HepG2 (cell line): ENCODE measurements at regions not wholly inside any gene's neighbourhood (a gene's known extent, or its start where the extent isn't known, plus 50 kb on each side); places are given as distances from the start of the nearest gene placed in this dataset.

ENCODE experiments used
- HNF4G ChIP-seq, 2 experiments: sonication (generic) in 1 of 2; formaldehyde crosslinking in 1 of 2; IDR thresholded peaks; 2 replicates each; pipeline versions ENCODE4 v1.4.0 to v1.6.1; 2011 to 2020; ENCODE audit warnings: borderline replicate concordance in 2 of 2, low read depth in 2 of 2, mild to moderate bottlenecking in 2 of 2, low read length in 1 of 2, missing genetic modification reagents in 1 of 2, moderate library complexity in 1 of 2
- NCOA5 ChIP-seq: sonication (generic); formaldehyde crosslinking; IDR thresholded peaks from 2 replicates; pipeline ENCODE4 v1.4.0; 2020; ENCODE audit warnings: missing genetic modification reagents
- NR3C1 ChIP-seq: sonication (generic); formaldehyde crosslinking; IDR thresholded peaks from 2 replicates; pipeline ENCODE4 v1.4.0; 2020; ENCODE audit warnings: missing genetic modification reagents
- POLR2A ChIP-seq, 2 experiments: IDR thresholded peaks; 2 replicates each; pipeline ENCODE4 v1.6.1; 2011; ENCODE audit warnings: low read depth in 2 of 2, low read length in 2 of 2, mild to moderate bottlenecking in 1 of 2, moderate library complexity in 1 of 2; ENCODE audit not compliant: insufficient read depth in 1 of 2
- ZBTB43 ChIP-seq: sonication (generic); formaldehyde crosslinking; conservative IDR thresholded peaks from 2 replicates; pipeline ENCODE4 v1.4.0; 2020; ENCODE audit warnings: missing genetic modification reagents
- ZNF609 ChIP-seq: sonication (generic); formaldehyde crosslinking; IDR thresholded peaks from 2 replicates; pipeline ENCODE4 v1.4.0; 2020; ENCODE audit warnings: mild to moderate bottlenecking, missing genetic modification reagents, borderline replicate concordance
- ZNF614 ChIP-seq: IDR thresholded peaks from 2 replicates; pipeline ENCODE4 v1.6.1; 2018; ENCODE audit warnings: missing biosample characterization, missing genetic modification reagents, inconsistent platforms, borderline replicate concordance
- TF ChIP-seq, protein P1 (sequence below): sonication (generic); formaldehyde crosslinking; IDR thresholded peaks from 2 replicates; pipeline ENCODE4 v1.4.0; 2020; ENCODE audit warnings: mild to moderate bottlenecking, missing genetic modification reagents
- TF ChIP-seq, protein P2 (sequence below): sonication (generic); formaldehyde crosslinking; IDR thresholded peaks from 2 replicates; pipeline ENCODE4 v1.4.0; 2020; ENCODE audit warnings: missing genetic modification reagents, mild to moderate bottlenecking, borderline replicate concordance
- TF ChIP-seq, protein P3 (sequence below), 2 experiments: fragments of 450-650 bp in 1 of 2; sonication (generic) in 1 of 2; formaldehyde crosslinking; IDR thresholded peaks; 2 replicates each; pipeline versions ENCODE4 v1.5.0 to v1.8.0; 2020 to 2022; ENCODE audit warnings: mild to moderate bottlenecking in 1 of 2, missing genetic modification reagents in 1 of 2

GRCh38 chr3:187616307-187616972 is 53.8 kb downstream of the SST start:
- TF ChIP-seq, protein P1, sequence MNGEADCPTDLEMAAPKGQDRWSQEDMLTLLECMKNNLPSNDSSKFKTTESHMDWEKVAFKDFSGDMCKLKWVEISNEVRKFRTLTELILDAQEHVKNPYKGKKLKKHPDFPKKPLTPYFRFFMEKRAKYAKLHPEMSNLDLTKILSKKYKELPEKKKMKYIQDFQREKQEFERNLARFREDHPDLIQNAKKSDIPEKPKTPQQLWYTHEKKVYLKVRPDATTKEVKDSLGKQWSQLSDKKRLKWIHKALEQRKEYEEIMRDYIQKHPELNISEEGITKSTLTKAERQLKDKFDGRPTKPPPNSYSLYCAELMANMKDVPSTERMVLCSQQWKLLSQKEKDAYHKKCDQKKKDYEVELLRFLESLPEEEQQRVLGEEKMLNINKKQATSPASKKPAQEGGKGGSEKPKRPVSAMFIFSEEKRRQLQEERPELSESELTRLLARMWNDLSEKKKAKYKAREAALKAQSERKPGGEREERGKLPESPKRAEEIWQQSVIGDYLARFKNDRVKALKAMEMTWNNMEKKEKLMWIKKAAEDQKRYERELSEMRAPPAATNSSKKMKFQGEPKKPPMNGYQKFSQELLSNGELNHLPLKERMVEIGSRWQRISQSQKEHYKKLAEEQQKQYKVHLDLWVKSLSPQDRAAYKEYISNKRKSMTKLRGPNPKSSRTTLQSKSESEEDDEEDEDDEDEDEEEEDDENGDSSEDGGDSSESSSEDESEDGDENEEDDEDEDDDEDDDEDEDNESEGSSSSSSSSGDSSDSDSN (CRISPR knock-in tag), result no peak
- no peak for TF ChIP-seq NR3C1 (CRISPR knock-in tag)
- TF ChIP-seq HNF4G (IDR thresholded peaks at IDR 0.05; ENCODE audit: borderline replicate concordance, low read depth, low read length), result no peak
- TF ChIP-seq HNF4G (CRISPR knock-in tag; IDR thresholded peaks at IDR 0.05; ENCODE audit: borderline replicate concordance, low read depth), result no peak
- no peak for TF ChIP-seq ZNF609 (CRISPR knock-in tag)
- no peak for TF ChIP-seq ZBTB43 (CRISPR knock-in tag)
- no peak for TF ChIP-seq POLR2A (IDR thresholded peaks at IDR 0.05; ENCODE audit: insufficient read depth in 1 of 2, low read depth in 2 of 2, low read length in 2 of 2)
- TF ChIP-seq, protein P2, sequence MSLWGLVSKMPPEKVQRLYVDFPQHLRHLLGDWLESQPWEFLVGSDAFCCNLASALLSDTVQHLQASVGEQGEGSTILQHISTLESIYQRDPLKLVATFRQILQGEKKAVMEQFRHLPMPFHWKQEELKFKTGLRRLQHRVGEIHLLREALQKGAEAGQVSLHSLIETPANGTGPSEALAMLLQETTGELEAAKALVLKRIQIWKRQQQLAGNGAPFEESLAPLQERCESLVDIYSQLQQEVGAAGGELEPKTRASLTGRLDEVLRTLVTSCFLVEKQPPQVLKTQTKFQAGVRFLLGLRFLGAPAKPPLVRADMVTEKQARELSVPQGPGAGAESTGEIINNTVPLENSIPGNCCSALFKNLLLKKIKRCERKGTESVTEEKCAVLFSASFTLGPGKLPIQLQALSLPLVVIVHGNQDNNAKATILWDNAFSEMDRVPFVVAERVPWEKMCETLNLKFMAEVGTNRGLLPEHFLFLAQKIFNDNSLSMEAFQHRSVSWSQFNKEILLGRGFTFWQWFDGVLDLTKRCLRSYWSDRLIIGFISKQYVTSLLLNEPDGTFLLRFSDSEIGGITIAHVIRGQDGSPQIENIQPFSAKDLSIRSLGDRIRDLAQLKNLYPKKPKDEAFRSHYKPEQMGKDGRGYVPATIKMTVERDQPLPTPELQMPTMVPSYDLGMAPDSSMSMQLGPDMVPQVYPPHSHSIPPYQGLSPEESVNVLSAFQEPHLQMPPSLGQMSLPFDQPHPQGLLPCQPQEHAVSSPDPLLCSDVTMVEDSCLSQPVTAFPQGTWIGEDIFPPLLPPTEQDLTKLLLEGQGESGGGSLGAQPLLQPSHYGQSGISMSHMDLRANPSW, result no peak
- TF ChIP-seq ZNF614 (CRISPR knock-in tag), result no peak
- TF ChIP-seq, protein P3, sequence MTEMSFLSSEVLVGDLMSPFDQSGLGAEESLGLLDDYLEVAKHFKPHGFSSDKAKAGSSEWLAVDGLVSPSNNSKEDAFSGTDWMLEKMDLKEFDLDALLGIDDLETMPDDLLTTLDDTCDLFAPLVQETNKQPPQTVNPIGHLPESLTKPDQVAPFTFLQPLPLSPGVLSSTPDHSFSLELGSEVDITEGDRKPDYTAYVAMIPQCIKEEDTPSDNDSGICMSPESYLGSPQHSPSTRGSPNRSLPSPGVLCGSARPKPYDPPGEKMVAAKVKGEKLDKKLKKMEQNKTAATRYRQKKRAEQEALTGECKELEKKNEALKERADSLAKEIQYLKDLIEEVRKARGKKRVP (CRISPR knock-in tag; IDR thresholded peaks at IDR 0.05), result no peak
- no peak for TF ChIP-seq NCOA5 (CRISPR knock-in tag)
